ENCODE measurements at regions not wholly inside any gene's neighbourhood (a gene's known extent, or its start where the extent isn't known, plus 50 kb on each side); places are given as distances from the start of the nearest gene placed in this dataset.

DNA sequence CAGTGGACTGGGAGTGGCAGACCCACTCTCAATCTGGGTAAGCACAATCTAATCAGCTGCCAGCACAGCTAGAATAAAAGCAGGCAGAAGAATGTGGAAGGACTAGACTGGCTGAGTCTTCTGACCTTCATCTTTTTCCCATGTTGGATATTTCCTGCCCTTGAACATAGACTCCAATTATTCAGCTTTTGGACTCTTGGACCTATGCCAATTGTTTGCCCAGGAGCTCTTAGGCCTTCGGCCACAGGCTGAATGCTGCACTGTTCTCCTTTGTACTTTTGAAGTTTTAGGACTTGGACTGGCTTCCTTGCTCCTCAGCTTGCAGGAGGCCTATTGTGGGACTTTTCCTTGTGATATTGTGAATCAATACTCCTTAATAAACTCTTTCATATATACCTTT lies 477.7 kb upstream of the ZNF385D start:
- TF ChIP-seq, protein P1, sequence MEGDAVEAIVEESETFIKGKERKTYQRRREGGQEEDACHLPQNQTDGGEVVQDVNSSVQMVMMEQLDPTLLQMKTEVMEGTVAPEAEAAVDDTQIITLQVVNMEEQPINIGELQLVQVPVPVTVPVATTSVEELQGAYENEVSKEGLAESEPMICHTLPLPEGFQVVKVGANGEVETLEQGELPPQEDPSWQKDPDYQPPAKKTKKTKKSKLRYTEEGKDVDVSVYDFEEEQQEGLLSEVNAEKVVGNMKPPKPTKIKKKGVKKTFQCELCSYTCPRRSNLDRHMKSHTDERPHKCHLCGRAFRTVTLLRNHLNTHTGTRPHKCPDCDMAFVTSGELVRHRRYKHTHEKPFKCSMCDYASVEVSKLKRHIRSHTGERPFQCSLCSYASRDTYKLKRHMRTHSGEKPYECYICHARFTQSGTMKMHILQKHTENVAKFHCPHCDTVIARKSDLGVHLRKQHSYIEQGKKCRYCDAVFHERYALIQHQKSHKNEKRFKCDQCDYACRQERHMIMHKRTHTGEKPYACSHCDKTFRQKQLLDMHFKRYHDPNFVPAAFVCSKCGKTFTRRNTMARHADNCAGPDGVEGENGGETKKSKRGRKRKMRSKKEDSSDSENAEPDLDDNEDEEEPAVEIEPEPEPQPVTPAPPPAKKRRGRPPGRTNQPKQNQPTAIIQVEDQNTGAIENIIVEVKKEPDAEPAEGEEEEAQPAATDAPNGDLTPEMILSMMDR (conservative IDR thresholded peaks at IDR 0.05) = no peak
- no peaks in the 10 kb centered on the region for H3K9me3 Mint-ChIP-seq
- no peaks in the 10 kb centered on the region for H3K36me3 Mint-ChIP-seq
- H3K27me3 Mint-ChIP-seq = no peaks in the 10 kb centered on the region
- no peak overlapping the region for H3K4me3 Mint-ChIP-seq
- H3K27ac Mint-ChIP-seq = no peak overlapping the region
- DNase-seq (ENCODE audit: extremely low spot score, unreplicated experiment) = no peak
- H3K4me1 Mint-ChIP-seq (ENCODE audit: unreplicated experiment) = peaks cover 7% of the 10 kb centered on the region

DNA sequence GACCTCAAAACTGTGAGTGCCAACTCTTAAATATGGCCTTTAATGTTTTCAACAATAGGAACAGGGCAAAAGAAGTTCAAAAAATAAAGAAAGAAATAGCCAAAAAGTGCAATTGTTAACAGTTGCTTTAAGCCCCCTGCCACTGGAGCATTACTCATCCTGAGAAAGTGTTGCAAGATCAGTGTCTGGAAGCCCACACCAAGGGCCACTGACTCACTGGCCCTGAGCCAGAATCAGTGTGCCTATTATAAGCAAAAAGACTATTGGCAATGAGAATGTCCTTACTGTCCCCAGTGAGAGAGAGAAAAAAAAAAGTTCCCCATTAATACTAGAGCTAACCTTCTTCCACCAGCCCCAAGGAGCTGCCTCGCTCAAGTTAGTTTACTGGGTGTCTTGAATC lies 480.1 kb upstream of the ZNF385D start:
- no peaks in the 10 kb centered on the region for H3K4me1 Mint-ChIP-seq (ENCODE audit: unreplicated experiment)
- no peaks in the 10 kb centered on the region for H3K36me3 Mint-ChIP-seq
- no peak for DNase-seq (ENCODE audit: extremely low spot score, unreplicated experiment)
- no peaks in the 10 kb centered on the region for H3K9me3 Mint-ChIP-seq
- TF ChIP-seq, protein P1 (conservative IDR thresholded peaks at IDR 0.05) = no peak
- no peak overlapping the region for H3K4me3 Mint-ChIP-seq
- no peak overlapping the region for H3K27ac Mint-ChIP-seq
- no peaks in the 10 kb centered on the region for H3K27me3 Mint-ChIP-seq

DNA sequence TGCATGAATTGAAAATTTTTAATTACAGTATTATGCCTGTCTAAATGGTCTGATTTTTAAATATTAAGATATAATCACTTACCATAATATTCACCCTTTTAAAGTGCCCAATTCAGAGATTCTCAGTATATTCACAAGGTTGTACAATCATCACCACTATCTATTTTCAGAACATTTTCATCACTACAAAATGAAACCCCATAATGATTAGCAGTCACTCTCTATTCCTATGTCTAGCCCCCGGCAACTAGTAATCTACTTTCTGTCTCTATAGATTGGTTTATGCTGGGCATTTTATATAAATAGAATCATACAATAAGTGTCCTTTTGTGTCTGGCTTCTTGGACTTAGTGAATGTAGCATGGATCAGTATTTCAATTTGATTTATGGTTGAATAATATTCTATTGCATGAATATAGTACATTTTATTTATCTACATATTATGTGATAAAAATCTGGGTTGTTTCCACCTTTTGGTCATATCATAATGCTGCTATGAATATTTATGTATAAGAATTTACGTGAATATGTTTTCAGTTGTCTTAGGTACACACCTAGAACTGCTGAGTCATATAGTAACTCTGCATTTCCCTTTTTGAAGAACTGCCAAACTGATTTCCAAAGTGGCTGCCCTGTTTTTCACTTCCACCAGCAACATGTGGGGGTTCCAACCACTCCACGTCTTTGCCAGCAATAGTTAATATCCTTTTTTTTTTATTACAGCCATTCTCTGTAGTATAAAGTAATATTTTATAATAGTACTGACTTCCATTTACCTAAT lies 485.7 kb upstream of the ZNF385D start:
- H3K4me1 Mint-ChIP-seq (ENCODE audit: unreplicated experiment) = no peaks in the 10 kb centered on the region
- TF ChIP-seq, protein P1 (conservative IDR thresholded peaks at IDR 0.05) = no peak
- no peaks in the 10 kb centered on the region for H3K27me3 Mint-ChIP-seq
- H3K9me3 Mint-ChIP-seq = no peaks in the 10 kb centered on the region
- no peak overlapping the region for H3K27ac Mint-ChIP-seq
- no peak overlapping the region for H3K4me3 Mint-ChIP-seq
- DNase-seq (ENCODE audit: extremely low spot score, unreplicated experiment) = no peak
- H3K36me3 Mint-ChIP-seq = no peaks in the 10 kb centered on the region

DNA sequence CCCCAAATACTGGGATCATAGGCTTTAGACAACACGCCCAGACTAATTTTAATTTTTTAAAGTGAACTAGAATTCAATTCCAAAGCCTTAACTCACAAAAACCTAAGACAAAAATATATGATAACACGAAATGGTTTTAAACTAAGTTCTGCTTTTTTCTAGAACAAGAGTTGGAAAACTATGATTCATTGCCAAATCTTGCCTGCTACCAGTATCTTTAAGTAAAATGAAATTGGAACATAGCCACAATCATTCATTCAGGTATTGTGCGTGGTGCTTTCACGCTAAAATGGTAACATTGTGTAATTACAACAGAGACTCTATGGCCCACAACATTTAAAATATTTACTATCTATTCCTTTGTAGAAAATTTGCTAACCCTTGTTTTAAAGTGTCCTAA lies 488.0 kb upstream of the ZNF385D start:
- no peaks in the 10 kb centered on the region for H3K4me1 Mint-ChIP-seq (ENCODE audit: unreplicated experiment)
- H3K27ac Mint-ChIP-seq = no peak overlapping the region
- DNase-seq (ENCODE audit: extremely low spot score, unreplicated experiment) = no peak
- H3K36me3 Mint-ChIP-seq = no peaks in the 10 kb centered on the region
- no peak overlapping the region for H3K4me3 Mint-ChIP-seq
- H3K9me3 Mint-ChIP-seq = no peaks in the 10 kb centered on the region
- no peaks in the 10 kb centered on the region for H3K27me3 Mint-ChIP-seq
- TF ChIP-seq, protein P1 (conservative IDR thresholded peaks at IDR 0.05) = no peak

DNA sequence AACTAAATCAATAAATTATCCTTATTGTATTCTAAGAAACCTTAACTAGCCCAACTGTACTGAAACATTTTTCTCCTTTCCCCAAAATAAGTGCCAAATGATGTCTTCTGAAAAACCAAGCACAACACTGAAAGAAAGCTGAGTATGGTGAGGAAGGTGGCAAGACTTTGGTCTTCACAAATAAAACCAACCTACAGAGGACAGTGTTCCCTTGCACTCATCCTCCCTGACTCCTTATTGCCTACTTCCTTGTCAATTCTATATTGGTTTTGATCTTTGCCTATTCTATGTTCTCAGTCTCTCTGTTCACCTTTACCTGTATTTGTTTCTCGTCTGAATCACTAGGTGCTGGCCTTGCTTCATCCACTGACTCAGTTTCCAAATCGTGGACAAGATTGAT lies 490.1 kb upstream of the ZNF385D start:
- no peak for DNase-seq (ENCODE audit: extremely low spot score, unreplicated experiment)
- Mint-ChIP-seq H3K4me1 (ENCODE audit: unreplicated experiment) (no peaks in the 10 kb centered on the region), H3K9me3 (no peaks in the 10 kb centered on the region), H3K27ac (no peak overlapping the region), H3K27me3 (no peaks in the 10 kb centered on the region), H3K4me3 (no peak overlapping the region), H3K36me3 (no peaks in the 10 kb centered on the region)
- TF ChIP-seq, protein P1 (conservative IDR thresholded peaks at IDR 0.05) = no peak
